LoVo (cell line): ENCODE measurements at regions not wholly inside any gene's neighbourhood (a gene's known extent, or its start where the extent isn't known, plus 50 kb on each side); places are given as distances from the start of the nearest gene placed in this dataset.
A peak's percentile ranks its signal among the peaks of the same experiment; 100 is the strongest.
"Not testable (repeated sequence)": the region's sequence is repeated elsewhere in the genome, so short reads cannot be mapped to it uniquely, and the experiment has no call there.

ENCODE experiments used
- DNase-seq: peaks from one replicate; pipeline ENCODE4 v3.0.0-alpha.2; 2016; ENCODE audit warnings: low spot score

- no peak for DNase-seq
Observed at GRCh38 chr10:3340127-3340730, 167.6 kb upstream of the PITRM1 start.

- DNase-seq: no peak
Observed at GRCh38 chr10:3339531-3339950, 167.0 kb upstream of the PITRM1 start.

- no peak for DNase-seq
Observed at GRCh38 chr10:3339121-3339520, 166.5 kb upstream of the PITRM1 start.

GRCh38 chr10:3337741-3338140 lies 165.2 kb upstream of the PITRM1 start:
- DNase-seq: no peak

GRCh38 chr10:3336673-3337293 lies 164.2 kb upstream of the PITRM1 start:
- no peak for DNase-seq

GRCh38 chr10:3333426-3333825 lies 160.8 kb upstream of the PITRM1 start:
- no peak for DNase-seq

- no peak for DNase-seq
Observed at GRCh38 chr10:3331690-3332230, 159.2 kb upstream of the PITRM1 start.

GRCh38 chr10:3331187-3331586 lies 158.6 kb upstream of the PITRM1 start:
- no peak for DNase-seq

GRCh38 chr10:3330663-3331062 lies 158.1 kb upstream of the PITRM1 start:
- DNase-seq: no peak

GRCh38 chr10:3325954-3326750 lies 153.6 kb upstream of the PITRM1 start:
- no peak for DNase-seq

- no peak for DNase-seq
Observed at GRCh38 chr10:3324612-3325038, 152.0 kb upstream of the PITRM1 start.

GRCh38 chr10:3323865-3324498 lies 151.4 kb upstream of the PITRM1 start:
- no peak for DNase-seq

- DNase-seq: no peak
Observed at GRCh38 chr10:3321123-3321522, 148.5 kb upstream of the PITRM1 start.

- DNase-seq: no peak
Observed at GRCh38 chr10:3319811-3320226, 147.2 kb upstream of the PITRM1 start.

- not testable (repeated sequence) for DNase-seq
Observed at GRCh38 chr10:3318480-3318807, 145.9 kb upstream of the PITRM1 start.

- DNase-seq: not testable (repeated sequence)
Observed at GRCh38 chr10:3317553-3318479, 145.2 kb upstream of the PITRM1 start.

GRCh38 chr10:3314445-3315085 lies 142.0 kb upstream of the PITRM1 start:
- peak; percentile 4 for DNase-seq

GRCh38 chr10:3313784-3314444 lies 141.3 kb upstream of the PITRM1 start:
- DNase-seq: peak; percentile 32

- DNase-seq: no peak
Observed at GRCh38 chr10:3312403-3312940, 139.9 kb upstream of the PITRM1 start.
